HG03108 (cell line): ENCODE measurements at regions not wholly inside any gene's neighbourhood (a gene's known extent, or its start where the extent isn't known, plus 50 kb on each side); places are given as distances from the start of the nearest gene placed in this dataset.

Source experiments
- ATAC-seq: cut with Tn5 transposase; IDR thresholded peaks from one replicate; pipeline ENCODE4 v1.9.1; 2021; ENCODE audit warnings: moderate library complexity; ENCODE audit not compliant: unreplicated experiment

DNA sequence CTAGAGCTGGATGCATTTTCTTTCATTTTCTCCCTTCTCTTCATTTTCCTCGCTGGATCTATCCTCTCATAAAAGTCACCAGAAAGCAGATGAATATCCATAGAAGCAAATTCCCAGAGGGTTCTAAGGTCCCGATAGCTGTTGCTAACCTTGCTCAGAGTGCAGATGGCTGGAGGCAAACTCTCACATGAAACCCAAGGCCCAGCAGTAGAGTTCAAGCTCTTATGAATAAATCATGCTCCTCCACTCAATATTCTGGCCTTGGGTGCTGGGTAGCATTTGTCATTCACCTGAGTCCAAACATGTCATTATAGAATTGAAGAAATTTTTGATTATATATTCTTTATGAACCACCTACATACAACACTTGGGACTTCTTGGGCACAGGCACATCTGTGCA is 539.7 kb upstream of the MARCKS start:
- no peak for ATAC-seq

DNA sequence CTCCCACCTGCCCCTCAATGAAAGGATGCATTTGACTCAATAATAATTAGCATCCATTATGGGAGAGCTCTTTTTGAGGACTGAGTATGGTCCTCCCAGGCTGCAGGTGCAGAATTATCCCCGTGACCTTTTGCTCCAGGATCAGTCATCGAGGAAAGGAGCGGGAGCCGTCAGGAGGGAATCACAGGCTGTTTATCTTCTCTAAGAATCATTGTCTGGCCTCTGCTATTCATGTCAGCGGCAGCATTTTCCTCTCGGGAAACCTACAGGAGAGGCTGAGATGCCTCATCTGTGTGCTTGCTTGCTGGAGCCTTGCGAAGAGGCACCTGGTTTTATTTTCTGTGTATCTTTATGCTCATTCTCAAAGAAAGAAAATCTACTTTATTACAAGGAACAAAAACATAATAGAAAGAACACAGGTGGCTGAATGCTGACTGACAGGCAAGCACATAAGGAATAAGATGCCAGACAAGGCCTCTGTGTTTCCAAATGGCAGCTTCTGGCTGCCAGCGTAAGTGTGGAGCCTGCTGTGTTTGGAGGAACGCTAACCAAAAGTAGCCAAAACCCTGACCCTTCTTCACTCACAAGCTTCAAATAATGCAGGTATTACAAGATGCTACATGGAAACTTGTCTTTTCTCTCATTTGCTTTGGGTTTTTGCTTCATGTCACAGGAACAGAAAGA is 539.1 kb upstream of the MARCKS start:
- ATAC-seq = no peak

DNA sequence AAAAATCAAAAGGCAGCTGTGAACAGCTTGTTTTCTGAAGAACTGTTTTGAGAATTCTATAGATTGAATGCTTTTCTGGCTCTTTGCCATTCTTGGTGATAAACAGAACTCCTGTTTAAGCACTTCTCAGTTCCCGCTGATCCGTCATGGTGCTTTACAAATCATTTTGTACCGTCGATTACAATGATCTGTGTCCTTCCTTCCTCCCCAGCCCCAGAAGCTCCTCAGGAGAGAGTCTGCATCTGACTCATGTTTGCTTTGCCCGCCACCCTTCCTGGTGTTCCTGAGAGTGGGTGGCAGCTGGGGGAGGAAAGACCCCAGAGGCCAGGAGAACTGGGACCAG is 538.6 kb upstream of the MARCKS start:
- ATAC-seq = no peak

DNA sequence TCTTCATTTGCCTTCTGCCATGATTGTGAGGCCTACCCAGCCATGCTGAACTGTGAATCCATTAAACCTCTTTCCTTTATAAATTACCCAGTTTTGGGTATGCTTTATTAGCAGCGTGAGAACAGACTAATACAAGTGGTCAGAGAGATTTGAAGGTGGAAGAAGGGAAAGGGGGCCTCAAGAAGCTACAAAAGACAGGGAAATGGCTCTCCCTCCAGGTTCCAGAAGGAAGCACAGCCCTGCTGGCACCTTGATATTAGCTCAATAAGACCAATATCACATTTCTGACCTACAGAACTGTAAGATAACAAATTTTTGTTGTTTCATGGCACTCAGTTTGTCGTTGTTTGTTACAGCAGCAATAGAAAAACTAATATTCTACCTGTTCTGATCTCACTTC is 536.5 kb upstream of the MARCKS start:
- ATAC-seq = no peak

GRCh38 chr6:113326781-113327180 is 530.4 kb upstream of the MARCKS start:
- no peak for ATAC-seq

DNA sequence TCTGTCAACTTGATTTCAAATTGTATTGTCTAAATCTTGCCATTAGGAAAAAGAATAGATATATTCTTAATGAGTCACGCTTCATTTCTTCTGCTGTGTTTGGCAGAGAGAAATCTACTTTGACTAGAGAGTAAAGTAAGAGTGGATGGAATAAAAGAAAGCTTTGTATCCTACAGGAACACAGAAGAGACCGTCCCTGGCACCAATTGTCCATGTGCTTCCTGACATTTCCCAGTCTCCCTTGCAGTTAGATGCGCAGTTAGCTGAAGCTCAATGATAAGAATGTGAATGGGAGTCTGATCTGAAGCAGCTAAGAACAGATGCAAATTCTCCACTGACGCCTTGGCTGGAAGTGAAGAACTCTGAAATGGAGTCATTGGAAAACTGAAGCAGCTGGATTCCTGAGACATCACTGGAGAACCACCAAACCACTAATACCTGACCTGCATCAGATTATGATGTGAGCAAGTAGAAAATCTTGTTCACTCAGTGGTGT is 528.2 kb upstream of the MARCKS start:
- no peak for ATAC-seq

- no peak for ATAC-seq
Measured at GRCh38 chr6:113329942-113330635, 527.1 kb upstream of the MARCKS start.

- ATAC-seq = no peak
Measured at GRCh38 chr6:113330636-113330946, 526.6 kb upstream of the MARCKS start.

GRCh38 chr6:113331021-113331420 is 526.1 kb upstream of the MARCKS start:
- no peak for ATAC-seq

DNA sequence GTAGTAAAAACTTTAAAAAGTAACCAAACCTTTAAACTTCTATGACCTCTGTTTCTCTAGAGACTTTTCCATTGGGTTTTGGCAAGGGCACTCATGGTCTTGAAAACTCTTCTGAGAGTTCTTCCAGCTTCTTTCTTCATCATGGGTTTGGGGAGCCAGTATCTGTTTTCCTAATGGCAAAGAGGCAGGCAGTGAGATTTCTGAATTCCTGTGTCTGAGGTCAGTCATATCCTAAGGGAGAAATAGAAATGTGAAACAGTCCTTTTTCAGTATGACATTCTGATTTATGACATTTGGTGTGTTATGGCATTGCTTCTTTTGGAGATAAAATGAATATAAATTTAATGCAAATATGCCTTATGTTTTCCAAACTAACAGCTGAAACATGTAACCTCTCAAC is 518.5 kb upstream of the MARCKS start:
- ATAC-seq = no peak

- ATAC-seq = no peak
Measured at GRCh38 chr6:113339209-113339608, 517.9 kb upstream of the MARCKS start.

DNA sequence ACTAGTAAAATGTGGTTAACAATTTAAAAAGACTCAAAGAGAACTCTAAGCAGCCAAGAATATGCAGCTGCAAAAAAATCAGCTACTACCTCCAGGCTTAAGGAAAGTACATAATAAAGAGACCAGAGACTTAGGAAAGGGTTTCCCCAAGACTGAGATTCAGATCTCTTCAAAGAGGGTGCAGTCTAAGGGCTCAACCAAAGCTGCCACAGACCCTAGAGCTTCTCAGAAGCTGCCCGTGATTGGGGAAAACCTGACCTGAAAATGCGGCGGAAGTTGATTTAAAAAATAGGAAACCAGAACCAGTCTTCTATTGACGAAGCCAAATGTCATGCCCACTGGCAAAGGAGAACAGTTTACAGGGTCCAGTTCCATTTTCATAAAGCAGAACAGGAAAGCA is 516.8 kb upstream of the MARCKS start:
- ATAC-seq = no peak

- ATAC-seq = no peak
Measured at GRCh38 chr6:113343940-113344339, 513.2 kb upstream of the MARCKS start.

- ATAC-seq = no peak
Measured at GRCh38 chr6:113344969-113345368, 512.2 kb upstream of the MARCKS start.

GRCh38 chr6:113347436-113347835 is 509.7 kb upstream of the MARCKS start:
- ATAC-seq = no peak

- ATAC-seq = no peak
Measured at GRCh38 chr6:113350461-113350860, 506.7 kb upstream of the MARCKS start.

GRCh38 chr6:113351173-113351834 is 505.8 kb upstream of the MARCKS start:
- ATAC-seq = no peak

DNA sequence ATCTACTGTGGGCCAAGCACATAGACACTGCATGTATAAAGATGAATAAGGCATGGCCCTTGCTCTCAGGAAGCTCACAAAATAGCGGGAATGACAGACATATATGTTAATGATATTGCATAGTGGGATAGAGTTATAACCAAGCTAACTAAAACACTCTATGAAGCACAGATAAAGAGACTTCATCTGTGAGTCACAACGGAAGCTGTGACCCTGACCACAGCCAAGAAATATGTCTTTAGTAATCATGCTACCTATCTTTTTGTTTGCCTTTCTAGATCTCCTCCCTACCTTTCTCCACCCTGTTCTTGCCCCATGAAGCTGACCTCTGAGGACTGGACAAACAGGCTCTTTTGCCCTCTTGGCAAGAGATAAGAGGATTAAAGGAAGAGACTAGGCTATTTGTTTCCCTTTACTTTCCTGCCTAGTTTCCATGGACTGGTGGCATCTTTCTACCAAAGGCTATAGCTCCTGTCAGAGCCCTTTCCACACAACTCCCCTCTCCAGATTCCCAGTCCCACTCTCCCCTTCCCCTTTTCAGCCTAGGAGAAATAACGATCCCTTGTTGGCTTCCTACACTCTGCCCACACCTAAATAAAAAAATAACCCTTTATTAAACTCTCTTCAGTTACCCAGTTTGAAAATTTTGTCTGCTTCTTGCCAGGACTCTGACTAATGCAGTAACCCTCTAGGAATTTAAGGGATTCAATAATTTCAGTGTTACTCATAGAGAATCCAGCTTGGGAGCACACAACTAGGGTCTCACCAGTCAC is 504.9 kb upstream of the MARCKS start:
- no peak for ATAC-seq

DNA sequence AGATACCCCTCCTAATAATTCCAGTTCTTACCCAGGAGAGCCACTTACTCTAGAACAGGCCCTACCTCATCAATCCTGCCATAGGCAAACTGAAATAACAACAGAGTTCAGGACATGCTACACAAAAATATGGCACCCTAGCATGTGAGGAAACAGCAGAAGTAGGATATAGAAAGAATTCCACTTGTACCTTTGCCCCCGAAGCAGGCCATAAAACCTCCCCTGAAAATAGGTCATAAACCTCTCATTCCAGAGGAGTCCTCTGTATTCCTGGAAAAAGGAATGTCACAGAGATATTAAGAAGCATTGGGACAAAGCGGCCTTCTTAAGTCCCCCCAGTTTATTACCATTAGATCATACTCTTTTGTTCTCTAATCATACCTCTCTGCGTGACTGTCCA is 504.3 kb upstream of the MARCKS start:
- ATAC-seq = no peak

- ATAC-seq = no peak
Measured at GRCh38 chr6:113353392-113353791, 503.8 kb upstream of the MARCKS start.

DNA sequence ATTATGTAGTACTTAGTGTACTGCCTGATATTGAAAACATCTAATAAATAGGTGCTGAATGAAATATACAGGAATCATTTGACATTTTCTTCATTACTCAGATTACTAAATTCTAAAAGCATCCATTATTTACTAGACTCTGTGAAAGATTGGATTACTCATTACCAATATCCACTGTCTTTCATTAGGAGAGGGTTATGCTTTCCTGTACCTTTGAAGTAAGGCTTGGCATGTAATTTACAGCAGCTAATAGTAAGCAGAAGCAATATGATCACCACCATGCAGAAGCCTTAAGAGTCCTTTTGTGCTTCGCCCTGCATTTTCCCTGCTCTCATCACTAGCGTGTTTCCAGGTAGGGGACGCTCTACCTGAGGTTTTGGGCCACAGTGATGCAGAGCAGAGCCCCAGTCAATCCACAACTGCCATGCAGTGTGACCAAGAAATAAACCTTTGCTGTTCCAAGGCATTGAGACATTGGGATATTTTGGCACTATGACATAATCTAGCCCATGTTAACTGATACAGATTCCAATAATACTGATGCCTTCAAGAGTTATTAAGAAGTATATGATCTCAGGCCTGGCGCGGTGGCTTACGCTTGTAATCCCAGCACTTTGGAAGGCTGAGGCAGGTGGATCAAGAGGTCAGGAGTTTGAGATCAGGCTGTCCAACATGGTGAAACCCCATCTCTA is 502.8 kb upstream of the MARCKS start:
- no peak for ATAC-seq
